ENCODE measurements at regions not wholly inside any gene's neighbourhood (a gene's known extent, or its start where the extent isn't known, plus 50 kb on each side); places are given as distances from the start of the nearest gene placed in this dataset.
"Not testable (repeated sequence)": the region's sequence is repeated elsewhere in the genome, so short reads cannot be mapped to it uniquely, and the experiment has no call there.

- DNase-seq (ENCODE audit: extremely low read depth, low read depth), result no peak
- TF ChIP-seq CTCF (IDR thresholded peaks at IDR 0.05; ENCODE audit: low read depth, low read length, missing control alignments), result no peak
- no peak overlapping the region for H3K4me3 ChIP-seq (replicated peaks; ENCODE audit: low read depth, low read length)
Observed at GRCh38 chr5:107012371-107012770, 658.4 kb downstream of the EFNA5 start.

GRCh38 chr5:107011605-107012004 is 659.1 kb downstream of the EFNA5 start:
- DNase-seq (ENCODE audit: extremely low read depth, low read depth), result no peak
- TF ChIP-seq CTCF (IDR thresholded peaks at IDR 0.05; ENCODE audit: low read depth, low read length, missing control alignments), result no peak
- H3K4me3 ChIP-seq (replicated peaks; ENCODE audit: low read depth, low read length), result no peak overlapping the region

- no peak overlapping the region for H3K4me3 ChIP-seq (replicated peaks; ENCODE audit: low read depth, low read length)
- DNase-seq (ENCODE audit: extremely low read depth, low read depth), result no peak
- no peak for TF ChIP-seq CTCF (IDR thresholded peaks at IDR 0.05; ENCODE audit: low read depth, low read length, missing control alignments)
Observed at GRCh38 chr5:107010060-107010459, 660.7 kb downstream of the EFNA5 start.

GRCh38 chr5:107005653-107006052 is 665.1 kb downstream of the EFNA5 start:
- H3K4me3 ChIP-seq (replicated peaks; ENCODE audit: low read depth, low read length), result no peak overlapping the region
- no peak for DNase-seq (ENCODE audit: extremely low read depth, low read depth)

GRCh38 chr5:107005161-107005560 is 665.6 kb downstream of the EFNA5 start:
- DNase-seq (ENCODE audit: extremely low read depth, low read depth), result no peak
- H3K4me3 ChIP-seq (replicated peaks; ENCODE audit: low read depth, low read length), result no peak overlapping the region
- no peak for TF ChIP-seq CTCF (IDR thresholded peaks at IDR 0.05; ENCODE audit: low read depth, low read length, missing control alignments)

More at GRCh38 chr5:107005653-107006052, 665.1 kb downstream of the EFNA5 start:
- TF ChIP-seq CTCF (IDR thresholded peaks at IDR 0.05; ENCODE audit: low read depth, low read length, missing control alignments), result no peak

GRCh38 chr5:107002115-107002514 is 668.6 kb downstream of the EFNA5 start:
- no peak overlapping the region for H3K4me3 ChIP-seq (replicated peaks; ENCODE audit: low read depth, low read length)
- DNase-seq (ENCODE audit: extremely low read depth, low read depth), result no peak
- TF ChIP-seq CTCF (IDR thresholded peaks at IDR 0.05; ENCODE audit: low read depth, low read length, missing control alignments), result no peak

- DNase-seq (ENCODE audit: extremely low read depth, low read depth); H3K4me3 ChIP-seq (replicated peaks; ENCODE audit: low read depth, low read length): not testable (repeated sequence)
Observed at GRCh38 chr5:106999506-106999905, 671.2 kb downstream of the EFNA5 start.

Measured in HFF-Myc (cell line).